ENCODE measurements at regions not wholly inside any gene's neighbourhood (a gene's known extent, or its start where the extent isn't known, plus 50 kb on each side); places are given as distances from the start of the nearest gene placed in this dataset.
A peak's percentile ranks its signal among the peaks of the same experiment; 100 is the strongest.

DNA sequence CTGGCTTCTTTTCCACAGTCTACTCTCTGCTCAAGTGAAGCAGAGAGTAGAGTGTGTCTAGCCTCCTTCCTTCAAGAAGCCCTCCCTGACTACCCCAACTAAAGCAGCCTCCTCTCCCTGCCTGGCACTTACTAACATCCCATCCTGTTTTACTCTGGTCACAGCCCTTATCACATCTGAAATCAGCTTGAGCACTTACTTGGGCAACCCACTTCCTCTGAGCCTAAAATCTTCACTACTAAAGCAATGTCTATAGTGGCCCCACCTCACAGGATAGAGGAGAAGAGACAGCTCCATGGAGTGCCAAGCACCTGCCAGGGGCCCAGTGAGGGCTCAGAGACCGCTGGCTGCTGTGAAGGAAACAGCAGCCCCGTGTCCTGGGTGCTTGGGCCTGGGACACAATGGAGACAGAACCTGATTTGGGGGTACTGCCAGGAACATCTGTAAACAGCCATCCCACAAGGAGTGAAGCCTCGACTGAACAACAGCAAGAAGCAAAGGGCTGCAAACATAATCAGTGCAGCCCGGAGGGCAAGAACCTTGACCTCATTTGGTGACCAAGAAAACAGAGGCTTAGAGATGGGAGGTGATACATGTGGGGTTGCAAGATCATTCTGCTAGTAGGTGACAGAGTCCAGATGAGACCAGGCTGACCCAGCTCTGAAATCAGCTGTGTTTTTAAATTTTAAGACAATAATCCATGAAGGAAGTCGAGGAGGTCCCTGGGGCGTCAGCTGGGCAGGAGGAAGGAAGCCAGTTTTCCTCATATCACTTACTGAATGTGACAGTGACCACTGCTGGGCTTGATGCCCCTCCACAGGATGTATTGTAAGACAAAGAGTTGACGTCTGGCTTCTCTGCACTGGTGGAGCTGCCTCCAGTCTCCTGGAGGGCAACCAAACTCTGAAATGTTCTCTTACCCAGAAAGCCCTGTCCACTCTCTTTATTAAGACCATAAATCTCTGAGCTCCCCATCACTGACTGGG is 710.6 kb downstream of the MATN1 start:
- no peak for DNase-seq (ENCODE audit: low spot score)
- Histone ChIP-seq H3K4me1 (ENCODE audit: control insufficient read depth in 4 of 4, insufficient read depth in 4 of 4, low read length in 3 of 4) (no peaks in the 10 kb centered on the region), H3K27me3 (ENCODE audit: control insufficient read depth in 4 of 4, insufficient read depth in 4 of 4, low read length in 3 of 4) (no peaks in the 10 kb centered on the region), H3K9ac (ENCODE audit: low read depth in 1 of 2, low read length in 2 of 2) (no peak overlapping the region), H3K4me3 (ENCODE audit: low read depth in 1 of 3, low read length in 3 of 3) (no peak overlapping the region), H3K36me3 (ENCODE audit: control insufficient read depth in 4 of 4, insufficient read depth in 3 of 4, low read depth in 1 of 4, low read length in 3 of 4) (no peaks in the 10 kb centered on the region), H3K27ac (ENCODE audit: low read depth in 1 of 2, low read length in 2 of 2) (no peak overlapping the region), H3K9me3 (ENCODE audit: control insufficient read depth in 4 of 4, low read length in 3 of 4) (no peaks in the 10 kb centered on the region)
- 51% methylated on average over 7 of the region's 7 CpGs for WGBS
- TF ChIP-seq HNF4A (conservative IDR thresholded peaks at IDR 0.05) (no peak), NR2F2 (IDR thresholded peaks at IDR 0.05) (peak; percentile 51), RXRA (IDR thresholded peaks at IDR 0.05) (no peak), EGR1 (IDR thresholded peaks at IDR 0.05; ENCODE audit: low read depth in 2 of 2) (no peak), RAD21 (IDR thresholded peaks at IDR 0.05) (peak in 1 of 2 donors; percentile 11), FOXA1 (IDR thresholded peaks at IDR 0.05) (no peak), SP1 (IDR thresholded peaks at IDR 0.05) (no peak), YY1 (IDR thresholded peaks at IDR 0.05) (no peak), HNF4G (IDR thresholded peaks at IDR 0.05) (no peak)
- TF ChIP-seq, protein P1, sequence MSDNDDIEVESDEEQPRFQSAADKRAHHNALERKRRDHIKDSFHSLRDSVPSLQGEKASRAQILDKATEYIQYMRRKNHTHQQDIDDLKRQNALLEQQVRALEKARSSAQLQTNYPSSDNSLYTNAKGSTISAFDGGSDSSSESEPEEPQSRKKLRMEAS (IDR thresholded peaks at IDR 0.05), result no peak
- TF ChIP-seq, protein P2, sequence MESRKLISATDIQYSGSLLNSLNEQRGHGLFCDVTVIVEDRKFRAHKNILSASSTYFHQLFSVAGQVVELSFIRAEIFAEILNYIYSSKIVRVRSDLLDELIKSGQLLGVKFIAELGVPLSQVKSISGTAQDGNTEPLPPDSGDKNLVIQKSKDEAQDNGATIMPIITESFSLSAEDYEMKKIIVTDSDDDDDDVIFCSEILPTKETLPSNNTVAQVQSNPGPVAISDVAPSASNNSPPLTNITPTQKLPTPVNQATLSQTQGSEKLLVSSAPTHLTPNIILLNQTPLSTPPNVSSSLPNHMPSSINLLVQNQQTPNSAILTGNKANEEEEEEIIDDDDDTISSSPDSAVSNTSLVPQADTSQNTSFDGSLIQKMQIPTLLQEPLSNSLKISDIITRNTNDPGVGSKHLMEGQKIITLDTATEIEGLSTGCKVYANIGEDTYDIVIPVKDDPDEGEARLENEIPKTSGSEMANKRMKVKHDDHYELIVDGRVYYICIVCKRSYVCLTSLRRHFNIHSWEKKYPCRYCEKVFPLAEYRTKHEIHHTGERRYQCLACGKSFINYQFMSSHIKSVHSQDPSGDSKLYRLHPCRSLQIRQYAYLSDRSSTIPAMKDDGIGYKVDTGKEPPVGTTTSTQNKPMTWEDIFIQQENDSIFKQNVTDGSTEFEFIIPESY (IDR thresholded peaks at IDR 0.05), result no peak

DNA sequence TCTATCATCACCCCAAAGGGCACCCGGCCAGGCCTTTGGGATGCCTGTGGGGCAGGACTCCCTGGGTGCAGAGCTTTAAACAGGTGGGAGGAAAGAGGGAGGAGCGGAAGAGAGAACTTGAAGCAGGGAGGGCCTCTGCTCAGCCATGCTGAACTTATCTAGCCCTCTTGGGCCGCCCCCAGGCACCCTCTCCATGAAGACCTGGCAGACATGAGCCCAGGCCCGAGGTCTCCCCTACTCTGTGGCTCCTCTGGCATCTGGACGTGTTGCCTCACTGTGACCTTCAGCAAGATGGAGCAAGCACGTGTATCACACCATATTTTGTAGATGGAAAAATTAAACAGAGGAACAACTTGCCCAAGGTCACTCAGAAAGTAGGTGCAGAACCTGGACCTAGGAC is 711.4 kb downstream of the MATN1 start:
- no peak overlapping the region for H3K4me3 ChIP-seq (ENCODE audit: low read depth in 1 of 3, low read length in 3 of 3)
- DNase-seq (ENCODE audit: low spot score), result no peak
- no peak overlapping the region for H3K9ac ChIP-seq (ENCODE audit: low read depth in 1 of 2, low read length in 2 of 2)
- no peaks in the 10 kb centered on the region for H3K36me3 ChIP-seq (ENCODE audit: control insufficient read depth in 4 of 4, insufficient read depth in 3 of 4, low read depth in 1 of 4, low read length in 3 of 4)
- no peaks in the 10 kb centered on the region for H3K27me3 ChIP-seq (ENCODE audit: control insufficient read depth in 4 of 4, insufficient read depth in 4 of 4, low read length in 3 of 4)
- WGBS, result 77% methylated on average over 6 of the region's 6 CpGs
- no peak overlapping the region for H3K27ac ChIP-seq (ENCODE audit: low read depth in 1 of 2, low read length in 2 of 2)
- no peak for TF ChIP-seq GABPA (IDR thresholded peaks at IDR 0.05 in 1 of 2, conservative IDR thresholded peaks at IDR 0.05 in 1 of 2)
- TF ChIP-seq, protein P1 (IDR thresholded peaks at IDR 0.05), result no peak
- H3K9me3 ChIP-seq (ENCODE audit: control insufficient read depth in 4 of 4, low read length in 3 of 4), result no peaks in the 10 kb centered on the region
- H3K4me1 ChIP-seq (ENCODE audit: control insufficient read depth in 4 of 4, insufficient read depth in 4 of 4, low read length in 3 of 4), result no peaks in the 10 kb centered on the region

DNA sequence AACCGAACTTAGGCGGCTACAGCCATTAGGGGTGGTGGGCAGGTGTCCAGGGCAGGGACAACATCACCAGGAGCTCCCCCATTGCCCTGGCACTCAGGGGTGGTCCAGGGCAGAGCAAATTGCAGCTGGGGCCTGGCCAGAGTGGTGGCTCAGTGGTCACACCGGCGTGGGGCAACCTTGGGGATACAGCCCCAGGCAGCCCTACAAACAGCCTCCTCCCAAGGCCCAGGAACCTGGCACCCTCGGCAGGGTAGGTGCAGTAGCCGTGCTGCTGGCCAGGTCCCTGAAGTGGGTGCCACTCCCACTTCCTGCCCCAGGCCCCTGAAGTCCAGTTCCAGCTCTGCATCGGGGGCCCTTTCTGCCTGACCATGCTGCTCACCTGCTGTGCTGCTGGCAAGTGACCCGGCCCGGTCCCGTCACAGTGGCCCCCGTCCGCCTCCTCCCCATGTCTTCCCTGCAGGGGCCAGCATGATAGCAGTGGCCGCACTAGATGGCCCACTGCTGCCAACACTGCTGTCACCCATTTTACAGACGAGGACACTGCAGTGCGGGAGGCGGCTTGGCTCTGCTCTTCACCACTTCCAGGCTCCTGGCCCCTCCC is 712.8 kb downstream of the MATN1 start:
- H3K9ac ChIP-seq (ENCODE audit: low read depth in 1 of 2, low read length in 2 of 2), result no peak overlapping the region
- H3K27ac ChIP-seq (ENCODE audit: low read depth in 1 of 2, low read length in 2 of 2), result no peak overlapping the region
- H3K4me1 ChIP-seq (ENCODE audit: control insufficient read depth in 4 of 4, insufficient read depth in 4 of 4, low read length in 3 of 4), result no peaks in the 10 kb centered on the region
- 86% methylated on average over 16 of the region's 16 CpGs for WGBS
- TF ChIP-seq, protein P1 (IDR thresholded peaks at IDR 0.05), result no peak
- TF ChIP-seq HNF4A (conservative IDR thresholded peaks at IDR 0.05) (no peak), YY1 (IDR thresholded peaks at IDR 0.05) (no peak), JUND (IDR thresholded peaks at IDR 0.05) (no peak), GABPA (IDR thresholded peaks at IDR 0.05 in 1 of 2, conservative IDR thresholded peaks at IDR 0.05 in 1 of 2) (no peak), NR2F2 (IDR thresholded peaks at IDR 0.05) (no peak), FOXA2 (IDR thresholded peaks at IDR 0.05) (no peak)
- no peaks in the 10 kb centered on the region for H3K36me3 ChIP-seq (ENCODE audit: control insufficient read depth in 4 of 4, insufficient read depth in 3 of 4, low read depth in 1 of 4, low read length in 3 of 4)
- no peaks in the 10 kb centered on the region for H3K27me3 ChIP-seq (ENCODE audit: control insufficient read depth in 4 of 4, insufficient read depth in 4 of 4, low read length in 3 of 4)
- no peak overlapping the region for H3K4me3 ChIP-seq (ENCODE audit: low read depth in 1 of 3, low read length in 3 of 3)
- DNase-seq (ENCODE audit: low spot score), result no peak
- H3K9me3 ChIP-seq (ENCODE audit: control insufficient read depth in 4 of 4, low read length in 3 of 4), result no peaks in the 10 kb centered on the region
